ENCODE measurements at regions not wholly inside any gene's neighbourhood (a gene's known extent, or its start where the extent isn't known, plus 50 kb on each side); places are given as distances from the start of the nearest gene placed in this dataset.

- H3K4me3 ChIP-seq (ENCODE audit: low read depth, low read length): no peak overlapping the region
- DNase-seq (ENCODE audit: low read depth): no peak
- TF ChIP-seq CTCF (IDR thresholded peaks at IDR 0.05; ENCODE audit: low read depth, low read length, missing control alignments): no peak
Measured at GRCh38 chr3:127472506-127472905, 118.0 kb downstream of the TPRA1 start.

DNA sequence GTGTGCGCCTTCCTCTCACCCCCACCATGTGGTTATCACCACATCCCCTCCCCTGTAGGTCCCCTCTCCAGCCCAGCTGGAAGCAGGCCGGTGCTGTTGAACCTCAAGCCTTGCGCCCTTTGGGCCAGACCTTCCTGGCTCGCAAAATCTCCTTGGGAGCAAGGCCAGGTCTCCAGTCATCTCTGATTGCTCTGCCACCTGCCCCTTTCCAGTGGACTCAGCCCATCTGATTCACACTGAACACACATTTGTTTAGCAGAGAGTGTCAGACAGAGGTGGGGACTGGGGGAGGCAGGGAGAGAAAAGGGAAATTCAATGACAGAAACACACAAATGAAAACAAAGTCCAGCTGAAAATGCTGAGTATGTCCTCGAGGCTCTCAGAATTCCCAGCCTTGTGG, 119.4 kb downstream of the TPRA1 start:
- DNase-seq (ENCODE audit: low read depth): no peak
- no peak overlapping the region for H3K4me3 ChIP-seq (ENCODE audit: low read depth, low read length)
- no peak for TF ChIP-seq CTCF (IDR thresholded peaks at IDR 0.05; ENCODE audit: low read depth, low read length, missing control alignments)

DNA sequence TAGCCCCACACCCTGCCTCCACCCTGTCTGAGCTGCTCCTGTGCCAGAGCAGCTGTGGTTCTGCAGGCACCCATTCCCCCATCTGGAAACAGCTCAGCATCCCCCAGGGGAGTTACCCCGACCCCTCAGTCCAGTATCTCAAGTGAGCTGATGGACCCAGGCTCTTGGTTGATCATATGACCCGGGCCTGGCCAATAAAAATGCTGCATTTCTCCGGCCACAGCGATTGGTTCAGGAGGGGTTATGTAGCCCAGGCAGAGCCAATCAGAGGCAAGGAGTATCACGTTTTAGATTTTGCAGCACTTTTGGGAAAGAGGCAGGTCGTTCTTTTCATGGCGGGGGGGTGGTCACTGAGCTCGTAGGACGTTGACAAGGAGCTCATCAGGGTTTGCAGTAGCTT, 120.8 kb downstream of the TPRA1 start:
- TF ChIP-seq CTCF (IDR thresholded peaks at IDR 0.05; ENCODE audit: low read depth, low read length, missing control alignments): no peak
- DNase-seq (ENCODE audit: low read depth): no peak
- H3K4me3 ChIP-seq (ENCODE audit: low read depth, low read length): no peak overlapping the region

- H3K4me3 ChIP-seq (ENCODE audit: low read depth, low read length): no peak overlapping the region
- TF ChIP-seq CTCF (IDR thresholded peaks at IDR 0.05; ENCODE audit: low read depth, low read length, missing control alignments): no peak
- DNase-seq (ENCODE audit: low read depth): no peak
Measured at GRCh38 chr3:127467391-127467790, 123.1 kb downstream of the TPRA1 start.

- no peak for TF ChIP-seq CTCF (IDR thresholded peaks at IDR 0.05; ENCODE audit: low read depth, low read length, missing control alignments)
- H3K4me3 ChIP-seq (ENCODE audit: low read depth, low read length): no peak overlapping the region
- DNase-seq (ENCODE audit: low read depth): no peak
Measured at GRCh38 chr3:127464642-127465041, 125.9 kb downstream of the TPRA1 start.

- no peak overlapping the region for H3K4me3 ChIP-seq (ENCODE audit: low read depth, low read length)
- no peak for DNase-seq (ENCODE audit: low read depth)
- no peak for TF ChIP-seq CTCF (IDR thresholded peaks at IDR 0.05; ENCODE audit: low read depth, low read length, missing control alignments)
Measured at GRCh38 chr3:127462111-127462655, 128.3 kb downstream of the TPRA1 start.

GRCh38 chr3:127461286-127461910, 129.1 kb downstream of the TPRA1 start:
- TF ChIP-seq CTCF (IDR thresholded peaks at IDR 0.05; ENCODE audit: low read depth, low read length, missing control alignments): no peak
- no peak for DNase-seq (ENCODE audit: low read depth)
- H3K4me3 ChIP-seq (ENCODE audit: low read depth, low read length): no peak overlapping the region

Measured in GM12864 (cell line).